HCT116 (cell line): ENCODE measurements at regions not wholly inside any gene's neighbourhood (a gene's known extent, or its start where the extent isn't known, plus 50 kb on each side); places are given as distances from the start of the nearest gene placed in this dataset.

Experiments
- EZH2 ChIP-seq: fragments of 200-600 bp; sonication (generic); IDR thresholded peaks from 2 replicates; pipeline ENCODE4 v1.6.1; 2017; ENCODE audit warnings: antibody characterized with exemption, mixed run types
- JUND ChIP-seq: IDR thresholded peaks from 2 replicates; pipeline ENCODE4 v1.6.1; 2012
- POLR2A ChIP-seq: IDR thresholded peaks from 2 replicates; pipeline ENCODE4 v1.7.0; 2011; ENCODE audit warnings: borderline replicate concordance; ENCODE audit not compliant: insufficient read depth, insufficient read length; ENCODE audit errors: extremely low read depth
- POLR2AphosphoS5 ChIP-seq: IDR thresholded peaks from 2 replicates; pipeline ENCODE4 v1.6.1; 2011; ENCODE audit warnings: mild to moderate bottlenecking, low read depth, low read length, moderate library complexity
- SIN3A ChIP-seq: IDR thresholded peaks from 2 replicates; pipeline ENCODE4 v1.6.1; 2012; ENCODE audit warnings: low read depth
- SP1 ChIP-seq: IDR thresholded peaks from 2 replicates; pipeline ENCODE4 v1.6.1; 2012; ENCODE audit warnings: low read depth
- SRF ChIP-seq: IDR thresholded peaks from 2 replicates; pipeline ENCODE4 v1.6.1; 2012; ENCODE audit warnings: low read depth
- TCF7L2 ChIP-seq: IDR thresholded peaks from 2 replicates; pipeline ENCODE4 v1.7.0; 2011; ENCODE audit warnings: borderline replicate concordance, inconsistent platforms; ENCODE audit not compliant: insufficient read depth, insufficient read length; ENCODE audit errors: extremely low read depth
- YY1 ChIP-seq: IDR thresholded peaks from 2 replicates; pipeline ENCODE4 v1.6.1; 2011; ENCODE audit warnings: low read length, low read depth, moderate library complexity, mild to moderate bottlenecking; ENCODE audit not compliant: insufficient replicate concordance; ENCODE audit errors: extremely low read depth
- ZFX ChIP-seq: fragments of 450-650 bp; IDR thresholded peaks from 2 replicates; pipeline ENCODE4 v1.6.1; 2017
- ZNF274 ChIP-seq: fragments of 200-500 bp; sonication (Bioruptor generic); IDR thresholded peaks from 2 replicates; pipeline ENCODE4 v1.6.1; 2014; ENCODE audit warnings: mild to moderate bottlenecking, low read depth, low read length, inconsistent platforms
- TF ChIP-seq, protein P1 (sequence below), 3 experiments: fragments of 200-600 bp in 1 of 3; sonication (generic) in 1 of 3; IDR thresholded peaks in 2 of 3; conservative IDR thresholded peaks in 1 of 3; 2 replicates each; pipeline ENCODE4 v1.5.1; 2012 to 2017; ENCODE audit warnings: low read depth in 2 of 3, low read length in 2 of 3, antibody characterized with exemption in 1 of 3, borderline replicate concordance in 1 of 3, control low read depth in 1 of 3, mild to moderate bottlenecking in 1 of 3, mixed read lengths in 1 of 3, mixed run types in 1 of 3, moderate library complexity in 1 of 3; ENCODE audit not compliant: insufficient read depth in 1 of 3
- TF ChIP-seq, protein P2 (sequence below): IDR thresholded peaks from 2 replicates; pipeline ENCODE4 v1.6.1; 2012

DNA sequence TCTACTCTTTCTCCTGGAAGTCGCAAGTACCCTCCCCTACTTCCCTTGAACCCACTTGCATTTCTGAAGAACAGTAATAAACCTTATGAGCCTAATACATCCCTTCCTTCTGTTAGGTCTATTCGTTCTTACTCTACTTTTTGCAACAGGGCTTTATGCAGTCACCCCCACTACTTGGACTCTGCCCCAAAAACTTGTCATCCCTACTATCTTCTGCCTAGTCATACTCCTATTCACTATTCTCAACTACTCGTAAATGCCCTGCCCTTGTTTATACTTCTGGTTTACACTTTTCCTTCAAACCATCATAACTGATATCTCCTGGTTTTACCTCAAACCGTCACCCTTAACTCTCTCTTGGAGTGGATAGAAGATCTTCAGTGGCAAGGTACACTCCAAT lies 55.2 kb upstream of the SLIT2 start:
- TF ChIP-seq YY1, result no peak
- TF ChIP-seq SIN3A, result no peak
- TF ChIP-seq, protein P1, sequence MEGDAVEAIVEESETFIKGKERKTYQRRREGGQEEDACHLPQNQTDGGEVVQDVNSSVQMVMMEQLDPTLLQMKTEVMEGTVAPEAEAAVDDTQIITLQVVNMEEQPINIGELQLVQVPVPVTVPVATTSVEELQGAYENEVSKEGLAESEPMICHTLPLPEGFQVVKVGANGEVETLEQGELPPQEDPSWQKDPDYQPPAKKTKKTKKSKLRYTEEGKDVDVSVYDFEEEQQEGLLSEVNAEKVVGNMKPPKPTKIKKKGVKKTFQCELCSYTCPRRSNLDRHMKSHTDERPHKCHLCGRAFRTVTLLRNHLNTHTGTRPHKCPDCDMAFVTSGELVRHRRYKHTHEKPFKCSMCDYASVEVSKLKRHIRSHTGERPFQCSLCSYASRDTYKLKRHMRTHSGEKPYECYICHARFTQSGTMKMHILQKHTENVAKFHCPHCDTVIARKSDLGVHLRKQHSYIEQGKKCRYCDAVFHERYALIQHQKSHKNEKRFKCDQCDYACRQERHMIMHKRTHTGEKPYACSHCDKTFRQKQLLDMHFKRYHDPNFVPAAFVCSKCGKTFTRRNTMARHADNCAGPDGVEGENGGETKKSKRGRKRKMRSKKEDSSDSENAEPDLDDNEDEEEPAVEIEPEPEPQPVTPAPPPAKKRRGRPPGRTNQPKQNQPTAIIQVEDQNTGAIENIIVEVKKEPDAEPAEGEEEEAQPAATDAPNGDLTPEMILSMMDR (IDR thresholded peaks at IDR 0.05 in 2 of 3, conservative IDR thresholded peaks at IDR 0.05 in 1 of 3; ENCODE audit: borderline replicate concordance in 1 of 3, insufficient read depth in 1 of 3, low read depth in 2 of 3, low read length in 2 of 3), result no peak
- TF ChIP-seq ZNF274, result no peak
- no peak for TF ChIP-seq EZH2
- TF ChIP-seq JUND, result no peak
- TF ChIP-seq POLR2AphosphoS5, result no peak
- no peak for TF ChIP-seq SP1
- no peak for TF ChIP-seq ZFX
- TF ChIP-seq TCF7L2, result no peak
- TF ChIP-seq POLR2A, result no peak
- TF ChIP-seq, protein P2, sequence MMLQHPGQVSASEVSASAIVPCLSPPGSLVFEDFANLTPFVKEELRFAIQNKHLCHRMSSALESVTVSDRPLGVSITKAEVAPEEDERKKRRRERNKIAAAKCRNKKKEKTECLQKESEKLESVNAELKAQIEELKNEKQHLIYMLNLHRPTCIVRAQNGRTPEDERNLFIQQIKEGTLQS, result no peak
- TF ChIP-seq SRF, result no peak
